ENCODE measurements at regions not wholly inside any gene's neighbourhood (a gene's known extent, or its start where the extent isn't known, plus 50 kb on each side); places are given as distances from the start of the nearest gene placed in this dataset.
"Not testable (repeated sequence)": the region's sequence is repeated elsewhere in the genome, so short reads cannot be mapped to it uniquely, and the experiment has no call there.

GRCh38 chr2:116132833-116133232 lies 1681.7 kb upstream of the DDX18 start:
- DNase-seq: no peak

- DNase-seq: no peak
Measured at GRCh38 chr2:116133381-116133942, 1681.0 kb upstream of the DDX18 start.

GRCh38 chr2:116141891-116142474 lies 1672.5 kb upstream of the DDX18 start:
- DNase-seq: no peak

- DNase-seq: no peak
Measured at GRCh38 chr2:116142644-116143227, 1671.8 kb upstream of the DDX18 start.

GRCh38 chr2:116145031-116145430 lies 1669.5 kb upstream of the DDX18 start:
- no peak for DNase-seq

- DNase-seq: no peak
Measured at GRCh38 chr2:116148361-116148760, 1666.1 kb upstream of the DDX18 start.

- no peak for DNase-seq
Measured at GRCh38 chr2:116153729-116154128, 1660.8 kb upstream of the DDX18 start.

GRCh38 chr2:116160657-116161056 lies 1653.8 kb upstream of the DDX18 start:
- DNase-seq: no peak

GRCh38 chr2:116162395-116162794 lies 1652.1 kb upstream of the DDX18 start:
- DNase-seq: no peak

GRCh38 chr2:116167107-116167506 lies 1647.4 kb upstream of the DDX18 start:
- DNase-seq: no peak

GRCh38 chr2:116180072-116180471 lies 1634.4 kb upstream of the DDX18 start:
- no peak for DNase-seq

- DNase-seq: not testable (repeated sequence)
Measured at GRCh38 chr2:116190684-116191083, 1623.8 kb upstream of the DDX18 start.

GRCh38 chr2:116200086-116200485 lies 1614.4 kb upstream of the DDX18 start:
- DNase-seq: no peak

- DNase-seq: no peak
Measured at GRCh38 chr2:116211719-116212118, 1602.8 kb upstream of the DDX18 start.

- no peak for DNase-seq
Measured at GRCh38 chr2:116222793-116223192, 1591.7 kb upstream of the DDX18 start.

GRCh38 chr2:116223912-116224311 lies 1590.6 kb upstream of the DDX18 start:
- DNase-seq: no peak

- DNase-seq: no peak
Measured at GRCh38 chr2:116224610-116225009, 1589.9 kb upstream of the DDX18 start.

GRCh38 chr2:116238511-116238910 lies 1576.0 kb upstream of the DDX18 start:
- DNase-seq: no peak

- DNase-seq: no peak
Measured at GRCh38 chr2:116250376-116250775, 1564.1 kb upstream of the DDX18 start.

GRCh38 chr2:116264872-116265271 lies 1549.6 kb upstream of the DDX18 start:
- DNase-seq: no peak

GRCh38 chr2:116269040-116269439 lies 1545.5 kb upstream of the DDX18 start:
- DNase-seq: no peak

GRCh38 chr2:116304328-116304727 lies 1510.2 kb upstream of the DDX18 start:
- DNase-seq: no peak

GRCh38 chr2:116317111-116317510 lies 1497.4 kb upstream of the DDX18 start:
- no peak for DNase-seq
